ENCODE measurements at regions not wholly inside any gene's neighbourhood (a gene's known extent, or its start where the extent isn't known, plus 50 kb on each side); places are given as distances from the start of the nearest gene placed in this dataset.

GRCh38 chr6:68447112-68447511 is 188.0 kb upstream of the ADGRB3 start:
- CTCF ChIA-PET (ENCODE audit: partially characterized antibody), result interaction anchor here (0.6 to 0.7 kb wide), 2 partner anchors 17 to 308 kb away, joined by 3 read pairs; no protein-coding TSS in a partner anchor
- DNase-seq (ENCODE audit: low read depth in 1 of 2, low spot score in 2 of 2), result peak in 1 of 2 experiments; percentile 45
- TF ChIP-seq RAD21 (IDR thresholded peaks at IDR 0.05 in 1 of 2, conservative IDR thresholded peaks at IDR 0.05 in 1 of 2; ENCODE audit: low read depth in 2 of 2, low read length in 2 of 2) (peak; percentile 14 to 35; a peak in 3 of 4 replicates), GABPA (IDR thresholded peaks at IDR 0.05; ENCODE audit: borderline replicate concordance, insufficient read depth, low read length) (no peak), RBBP5 (IDR thresholded peaks at IDR 0.05; ENCODE audit: borderline replicate concordance, low read depth, low read length) (no peak), TEAD4 (IDR thresholded peaks at IDR 0.05; ENCODE audit: low read depth, low read length) (peak; percentile 73), JUN (IDR thresholded peaks at IDR 0.05; ENCODE audit: low read depth, low read length) (no peak), CEBPB (IDR thresholded peaks at IDR 0.05; ENCODE audit: low read depth, low read length) (no peak), CTCF (IDR thresholded peaks at IDR 0.05; ENCODE audit: control extremely low read depth in 1 of 3, insufficient read depth in 1 of 3, low read depth in 1 of 3, low read length in 3 of 3) (peak in 1 of 3 experiments; percentile 1; a peak in 1 of 4 replicates), RNF2 (IDR thresholded peaks at IDR 0.05; ENCODE audit: borderline replicate concordance, low read depth, low read length, missing control alignments, poor library complexity, severe bottlenecking) (no peak), NANOG (IDR thresholded peaks at IDR 0.05; ENCODE audit: insufficient read depth, low read depth, low read length, poor library complexity, severe bottlenecking) (no peak)

More at GRCh38 chr6:68447112-68447511, 188.0 kb upstream of the ADGRB3 start:
- Histone ChIP-seq H3K56ac (replicated peaks; ENCODE audit: insufficient read length, low read depth, low read length) (no peak overlapping the region), H3K79me2 (ENCODE audit: control insufficient read depth in 1 of 2, insufficient read depth in 2 of 2, low read length in 2 of 2) (no peaks in the 10 kb centered on the region), H2AK5ac (ENCODE audit: low read depth, low read length) (no peak overlapping the region), H2BK120ac (replicated peaks; ENCODE audit: low read depth, low read length) (no peak overlapping the region), H4K20me1 (replicated peaks in 1 of 2; ENCODE audit: control insufficient read depth in 1 of 2, insufficient read depth in 2 of 2, low read length in 2 of 2) (no peaks in the 10 kb centered on the region), H3K27me3 (replicated peaks in 1 of 4; ENCODE audit: control insufficient read depth in 3 of 4, extremely low read depth in 1 of 4, insufficient read depth in 3 of 4, low read length in 3 of 4) (no peaks in the 10 kb centered on the region), H2BK15ac (ENCODE audit: low read length) (no peak overlapping the region), H3K36me3 (ENCODE audit: control insufficient read depth in 2 of 4, insufficient read depth in 4 of 4, low read length in 3 of 4) (no peaks in the 10 kb centered on the region), H3K4ac (replicated peaks; ENCODE audit: insufficient read length, low read depth, low read length) (no peak overlapping the region), H3K79me1 (ENCODE audit: low read depth, low read length) (no peaks in the 10 kb centered on the region), H4K91ac (replicated peaks; ENCODE audit: insufficient read length, low read length) (no peak overlapping the region), H3K9me3 (ENCODE audit: insufficient read depth in 2 of 2, low read depth in 1 of 2, low read length in 1 of 2) (no peaks in the 10 kb centered on the region), H3K4me2 (ENCODE audit: insufficient read depth in 1 of 2, low read depth in 2 of 2, low read length in 2 of 2) (no peak overlapping the region), H3K4me3 (ENCODE audit: extremely low read depth in 1 of 4, insufficient read depth in 2 of 4, low read depth in 3 of 4, low read length in 4 of 4) (no peak overlapping the region), H2AFZ (ENCODE audit: low read length) (0 out of 2 replicates have a peak overlapping the region, but pooled peaks have one; percentile 36), H3K23ac (ENCODE audit: insufficient read length) (no peak overlapping the region), H3K18ac (ENCODE audit: extremely low read depth, low read length) (no peak overlapping the region), H3K9ac (replicated peaks in 1 of 4; ENCODE audit: extremely low read depth in 1 of 4, low read depth in 3 of 4, low read length in 3 of 4) (no peak overlapping the region), H2BK20ac (ENCODE audit: low read length) (no peak overlapping the region), H4K8ac (ENCODE audit: extremely low read depth, insufficient read depth, low read length) (no peak overlapping the region), H3K14ac (ENCODE audit: insufficient read length) (no peak overlapping the region), H2BK5ac (ENCODE audit: low read depth, low read length) (no peak overlapping the region), H3K4me1 (replicated peaks in 1 of 4; ENCODE audit: control insufficient read depth in 3 of 4, insufficient read depth in 4 of 4, low read length in 3 of 4) (no peaks in the 10 kb centered on the region), H3K23me2 (ENCODE audit: low read depth, low read length) (no peaks in the 10 kb centered on the region), H4K5ac (ENCODE audit: insufficient read length, low read depth, low read length) (no peak overlapping the region), H3K27ac (ENCODE audit: low read depth, low read length) (no peak overlapping the region), H2BK12ac (ENCODE audit: low read depth, low read length) (no peak overlapping the region)
- FAIRE-seq, result no peak
- POLR2A ChIA-PET (ENCODE audit: partially characterized antibody), result interaction anchor here (0.6 kb wide), 1 partner anchor 92 kb away, joined by 3 read pairs; no protein-coding TSS in a partner anchor
- WGBS, 2 experiments (ENCODE audit: extremely low coverage in 1 of 2, insufficient coverage in 1 of 2, insufficient read length in 1 of 2, insufficient replicate concordance in 2 of 2, low coverage in 1 of 2, low lambda C conversion rate in 2 of 2, missing lambda C conversion rate in 1 of 2), result 80% methylated on average over 4 of the region's 4 CpGs; no CpG with 5 or more reads in 1 of the 2 experiments

Data from H1 (cell line).